ENCODE measurements at regions not wholly inside any gene's neighbourhood (a gene's known extent, or its start where the extent isn't known, plus 50 kb on each side); places are given as distances from the start of the nearest gene placed in this dataset.
"Not testable (repeated sequence)": the region's sequence is repeated elsewhere in the genome, so short reads cannot be mapped to it uniquely, and the experiment has no call there.

DNA sequence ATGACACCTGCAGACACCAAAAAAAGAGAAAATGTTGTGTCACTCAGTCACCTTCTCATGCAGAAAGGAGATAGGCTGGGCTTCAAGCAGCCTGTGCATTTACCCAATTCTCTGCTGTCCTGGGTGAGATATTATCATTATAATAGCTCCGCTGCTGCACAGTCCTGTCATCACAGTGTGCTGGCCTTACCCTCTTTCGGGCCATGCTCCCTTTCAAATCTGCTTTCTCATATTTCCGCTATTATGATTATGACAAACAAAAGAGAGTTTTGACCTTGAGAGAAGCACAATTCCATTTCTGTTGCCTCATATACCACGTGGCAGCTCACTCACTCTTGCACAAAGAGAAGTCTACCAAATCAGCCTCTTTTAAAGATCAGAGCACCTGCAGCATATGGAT is 1350.1 kb upstream of the ACO1 start:
- Mint-ChIP-seq H3K36me3 (ENCODE audit: low read depth) (no peaks in the 10 kb centered on the region), H3K27me3 (no peaks in the 10 kb centered on the region), H3K4me1 (no peaks in the 10 kb centered on the region), H3K4me3 (no peak overlapping the region), H3K9me3 (no peaks in the 10 kb centered on the region), H3K27ac (no peak overlapping the region)
- DNase-seq, result no peak
- POLR2A ChIA-PET, result no interaction called here
- CTCF ChIA-PET, result no interaction called here

DNA sequence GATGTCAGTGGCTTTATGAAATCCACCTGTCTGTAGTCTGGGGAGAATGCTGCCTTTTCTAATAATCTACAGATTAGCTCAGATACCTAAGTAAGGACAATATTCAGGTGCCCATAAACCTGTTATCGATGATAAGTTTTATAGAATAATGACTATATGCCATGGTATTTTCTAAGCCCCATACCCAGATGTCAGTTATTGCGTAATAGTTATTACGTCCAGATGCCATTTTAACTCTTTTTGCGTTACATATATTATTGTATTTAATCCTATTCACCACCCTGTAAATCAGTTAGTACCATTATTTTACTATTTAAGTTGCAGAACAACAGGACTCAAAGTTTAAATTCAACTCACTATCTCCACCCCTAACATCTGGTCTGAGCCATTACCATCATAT is 1343.9 kb upstream of the ACO1 start:
- Mint-ChIP-seq H3K27ac (no peak overlapping the region), H3K4me1 (no peaks in the 10 kb centered on the region), H3K9me3 (no peaks in the 10 kb centered on the region), H3K27me3 (no peaks in the 10 kb centered on the region), H3K4me3 (no peak overlapping the region), H3K36me3 (ENCODE audit: low read depth) (no peaks in the 10 kb centered on the region)
- POLR2A ChIA-PET, result no interaction called here
- CTCF ChIA-PET, result no interaction called here
- DNase-seq, result no peak

DNA sequence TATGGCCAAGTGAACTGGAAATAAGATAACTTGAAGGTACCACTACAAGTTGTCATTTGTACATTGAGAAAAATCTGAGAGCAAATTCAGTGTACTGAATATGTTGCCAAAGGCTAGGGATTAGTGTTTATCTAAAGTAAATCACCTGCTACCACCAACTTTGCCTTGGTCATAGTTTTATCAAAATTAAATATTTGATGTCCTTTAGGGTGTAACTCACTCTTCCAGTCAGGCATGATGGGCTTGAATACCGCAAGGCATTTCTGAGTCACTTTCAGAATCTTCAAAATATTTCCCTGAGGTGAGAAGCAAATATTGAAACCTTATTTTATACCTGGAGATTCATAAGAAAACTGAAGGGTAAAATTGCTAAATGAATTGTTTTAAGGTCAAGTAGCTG is 1338.6 kb upstream of the ACO1 start:
- Mint-ChIP-seq H3K36me3 (ENCODE audit: low read depth) (no peaks in the 10 kb centered on the region), H3K27me3 (no peaks in the 10 kb centered on the region), H3K9me3 (no peaks in the 10 kb centered on the region), H3K27ac (no peak overlapping the region), H3K4me3 (no peak overlapping the region), H3K4me1 (no peaks in the 10 kb centered on the region)
- CTCF ChIA-PET, result no interaction called here
- no peak for DNase-seq
- POLR2A ChIA-PET, result no interaction called here

DNA sequence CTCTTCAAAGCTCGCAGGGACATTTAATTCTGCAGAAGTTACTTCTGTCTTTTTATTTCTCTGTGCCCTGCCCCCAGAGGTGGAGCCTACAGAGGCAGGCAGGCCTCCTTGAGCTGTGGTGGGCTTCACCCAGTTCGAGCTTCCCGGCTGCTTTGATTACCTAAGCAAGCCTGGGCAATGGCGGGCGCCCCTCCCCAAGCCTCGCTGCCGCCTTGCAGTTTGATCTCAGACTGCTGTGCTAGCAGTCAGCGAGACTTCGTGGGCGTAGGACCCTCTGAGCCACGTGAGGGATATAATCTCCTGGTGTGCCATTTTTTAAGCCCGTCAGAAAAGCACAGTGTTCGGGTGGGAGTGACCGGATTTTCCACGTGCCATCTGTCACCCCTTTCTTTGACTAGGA is 1322.9 kb upstream of the ACO1 start:
- POLR2A ChIA-PET; H3K27me3 Mint-ChIP-seq; H3K4me3 Mint-ChIP-seq; H3K9me3 Mint-ChIP-seq; H3K27ac Mint-ChIP-seq; CTCF ChIA-PET; H3K36me3 Mint-ChIP-seq (ENCODE audit: low read depth); DNase-seq; H3K4me1 Mint-ChIP-seq: not testable (repeated sequence)

DNA sequence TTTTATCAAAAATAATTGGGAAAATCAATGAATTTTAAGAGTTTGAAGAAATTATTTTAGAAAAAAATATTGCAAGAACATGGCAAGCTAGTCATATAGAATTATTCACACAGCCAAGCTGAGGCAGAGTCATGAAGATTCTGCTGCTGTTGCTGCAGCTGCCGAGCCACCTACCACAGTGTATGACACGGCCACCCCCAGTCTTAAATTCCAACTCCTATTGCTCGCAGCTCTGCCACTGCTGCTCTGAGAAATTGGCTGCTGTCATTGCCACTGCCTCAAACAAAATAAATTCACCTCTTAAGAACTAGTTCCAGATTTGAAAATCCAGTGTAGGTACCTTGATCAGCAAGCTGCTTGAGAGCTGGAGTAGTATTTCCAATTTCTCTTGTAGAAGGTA is 1318.8 kb upstream of the ACO1 start:
- no peaks in the 10 kb centered on the region for H3K27me3 Mint-ChIP-seq
- no peak for DNase-seq
- H3K9me3 Mint-ChIP-seq, result peaks cover 3% of the 10 kb centered on the region
- POLR2A ChIA-PET, result no interaction called here
- H3K4me3 Mint-ChIP-seq, result no peak overlapping the region
- CTCF ChIA-PET, result no interaction called here
- H3K4me1 Mint-ChIP-seq, result no peaks in the 10 kb centered on the region
- no peaks in the 10 kb centered on the region for H3K36me3 Mint-ChIP-seq (ENCODE audit: low read depth)
- no peak overlapping the region for H3K27ac Mint-ChIP-seq

DNA sequence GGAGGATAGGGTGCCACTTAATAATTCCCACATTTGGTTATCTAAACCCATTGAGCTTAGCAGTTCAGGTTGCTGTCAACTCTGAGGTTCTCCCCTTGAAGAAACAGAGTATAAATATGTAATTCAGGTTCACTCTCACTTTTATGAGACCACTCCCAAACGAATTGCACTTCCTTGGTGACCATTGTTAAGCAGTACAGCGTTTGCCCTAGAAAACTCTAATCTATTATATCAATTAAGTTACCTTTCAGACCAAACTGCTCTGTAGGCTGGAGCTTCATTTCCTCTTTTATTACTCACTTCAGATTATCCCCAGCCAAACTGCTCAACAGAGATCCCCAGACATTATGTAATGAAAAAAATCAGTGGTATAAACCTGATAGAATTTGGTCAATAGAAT is 1317.0 kb upstream of the ACO1 start:
- ChIA-PET POLR2A (no interaction called here), CTCF (no interaction called here)
- Mint-ChIP-seq H3K36me3 (ENCODE audit: low read depth) (no peaks in the 10 kb centered on the region), H3K27ac (no peak overlapping the region), H3K4me3 (no peak overlapping the region), H3K9me3 (peaks cover under 1% of the 10 kb centered on the region), H3K27me3 (no peaks in the 10 kb centered on the region), H3K4me1 (no peaks in the 10 kb centered on the region)
- no peak for DNase-seq

DNA sequence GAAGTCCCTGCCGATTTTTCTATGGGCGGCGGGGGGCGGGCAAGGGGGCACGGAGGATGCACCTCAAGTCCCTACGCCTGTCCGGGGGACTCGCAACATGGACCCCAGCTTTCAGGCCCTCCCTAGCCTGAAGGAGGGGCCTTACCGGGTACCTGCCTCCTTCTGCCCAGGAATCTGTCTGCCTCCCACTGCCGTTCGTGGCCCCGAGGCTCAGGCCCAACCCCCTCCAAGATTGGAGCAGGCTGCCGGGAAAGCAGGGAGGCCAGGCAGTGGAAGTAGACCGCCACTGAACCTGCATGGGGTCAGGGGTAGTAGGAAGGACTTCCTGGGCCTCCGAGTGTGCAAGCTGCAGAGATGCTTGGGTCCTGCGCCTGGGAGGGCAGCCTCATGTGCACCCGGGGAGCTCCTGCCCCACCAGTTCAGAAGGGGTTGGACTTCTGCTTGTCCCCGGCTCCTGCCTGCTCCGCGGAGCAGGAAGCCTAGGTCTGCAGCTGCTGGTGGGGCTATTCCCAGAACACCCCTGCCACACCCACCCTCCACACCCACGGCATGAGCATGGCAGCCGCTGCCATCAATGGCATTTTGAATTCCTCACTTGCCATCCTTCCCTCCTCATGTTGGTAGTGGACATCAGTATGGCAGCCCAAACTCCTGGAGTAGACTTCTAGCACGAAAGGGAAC is 1312.7 kb upstream of the ACO1 start:
- Mint-ChIP-seq H3K27ac (no peak overlapping the region), H3K36me3 (ENCODE audit: low read depth) (no peaks in the 10 kb centered on the region), H3K27me3 (no peaks in the 10 kb centered on the region), H3K9me3 (no peaks in the 10 kb centered on the region), H3K4me1 (no peaks in the 10 kb centered on the region), H3K4me3 (no peak overlapping the region)
- ChIA-PET CTCF (no interaction called here), POLR2A (no interaction called here)
- no peak for DNase-seq

DNA sequence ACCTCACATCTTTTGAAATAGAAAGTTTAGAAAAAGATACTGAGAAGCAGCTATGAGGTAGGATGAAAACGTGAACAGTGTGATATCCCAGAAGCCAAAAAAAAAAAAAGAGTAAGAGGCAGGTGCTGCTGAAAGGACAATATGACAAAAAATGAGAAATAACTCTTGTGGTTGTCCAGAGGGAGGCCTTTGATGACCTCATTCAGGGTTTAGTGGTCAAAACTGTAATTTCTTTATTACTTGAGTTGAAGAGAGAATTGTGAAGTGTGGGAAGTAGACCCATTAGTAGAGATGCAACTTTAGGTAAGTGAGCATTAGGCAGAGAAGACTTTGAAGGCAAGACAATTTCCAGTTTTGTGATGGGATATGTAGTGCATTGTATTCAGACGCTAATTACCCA is 1306.3 kb upstream of the ACO1 start:
- H3K4me1 Mint-ChIP-seq, result no peaks in the 10 kb centered on the region
- H3K9me3 Mint-ChIP-seq, result no peaks in the 10 kb centered on the region
- no peak overlapping the region for H3K27ac Mint-ChIP-seq
- POLR2A ChIA-PET, result no interaction called here
- H3K36me3 Mint-ChIP-seq (ENCODE audit: low read depth), result no peaks in the 10 kb centered on the region
- CTCF ChIA-PET, result no interaction called here
- no peak for DNase-seq
- no peak overlapping the region for H3K4me3 Mint-ChIP-seq
- H3K27me3 Mint-ChIP-seq, result no peaks in the 10 kb centered on the region

DNA sequence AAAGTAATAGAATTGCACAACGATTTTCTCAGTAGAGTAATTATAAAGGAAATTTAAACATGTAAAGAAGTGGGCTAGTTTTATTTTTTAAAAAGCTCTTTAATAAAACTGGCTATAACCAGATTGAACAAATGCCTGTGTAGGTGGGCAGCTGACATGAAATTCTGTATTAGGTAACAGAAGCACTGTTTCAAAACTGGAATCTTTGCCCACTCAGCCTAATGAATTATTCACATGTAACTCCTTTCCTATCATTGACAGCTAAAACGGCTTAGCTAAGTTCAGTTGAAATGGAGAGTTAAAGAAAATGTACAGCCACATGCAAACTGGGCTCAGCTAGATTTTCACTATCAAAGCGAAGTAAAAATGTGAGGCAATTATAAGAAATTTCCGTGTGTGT is 1300.1 kb upstream of the ACO1 start:
- Mint-ChIP-seq H3K4me1 (no peaks in the 10 kb centered on the region), H3K9me3 (no peaks in the 10 kb centered on the region), H3K27ac (no peak overlapping the region), H3K27me3 (no peaks in the 10 kb centered on the region), H3K36me3 (ENCODE audit: low read depth) (no peaks in the 10 kb centered on the region), H3K4me3 (no peak overlapping the region)
- POLR2A ChIA-PET, result no interaction called here
- CTCF ChIA-PET, result no interaction called here
- no peak for DNase-seq

DNA sequence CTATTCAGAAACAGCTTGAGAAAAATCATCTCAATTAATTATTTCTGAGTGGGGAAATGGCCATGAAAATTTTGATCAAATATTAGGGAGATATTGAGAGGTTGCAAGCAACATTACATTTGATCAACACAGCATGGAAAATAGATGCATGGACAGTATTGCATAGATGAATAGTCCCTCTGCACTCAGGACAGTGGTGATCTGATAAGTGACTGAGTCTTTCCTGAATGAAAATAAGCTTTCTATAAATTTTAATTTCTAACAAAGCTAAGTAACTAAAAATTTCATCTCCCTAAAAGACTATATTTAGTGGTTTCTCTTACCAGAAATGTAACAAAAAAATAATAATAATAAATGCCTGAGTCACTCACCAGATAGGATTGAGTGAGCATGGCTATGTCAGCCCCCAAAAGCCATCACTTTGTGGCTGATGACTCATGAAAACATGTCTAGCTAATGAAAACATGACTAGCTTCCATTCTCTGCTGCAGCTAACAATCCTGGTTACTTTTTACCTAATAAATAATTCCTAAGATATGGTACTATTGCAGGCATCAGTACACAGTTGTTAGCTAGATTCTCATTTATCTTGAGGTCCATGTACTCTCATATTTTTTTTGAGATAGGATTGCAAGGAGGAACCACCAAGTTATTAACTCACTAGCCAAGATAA is 1294.8 kb upstream of the ACO1 start:
- POLR2A ChIA-PET, result no interaction called here
- no peak overlapping the region for H3K4me3 Mint-ChIP-seq
- no peaks in the 10 kb centered on the region for H3K9me3 Mint-ChIP-seq
- H3K4me1 Mint-ChIP-seq, result no peaks in the 10 kb centered on the region
- DNase-seq, result no peak
- H3K36me3 Mint-ChIP-seq (ENCODE audit: low read depth), result no peaks in the 10 kb centered on the region
- no peaks in the 10 kb centered on the region for H3K27me3 Mint-ChIP-seq
- CTCF ChIA-PET, result no interaction called here
- H3K27ac Mint-ChIP-seq, result no peak overlapping the region

DNA sequence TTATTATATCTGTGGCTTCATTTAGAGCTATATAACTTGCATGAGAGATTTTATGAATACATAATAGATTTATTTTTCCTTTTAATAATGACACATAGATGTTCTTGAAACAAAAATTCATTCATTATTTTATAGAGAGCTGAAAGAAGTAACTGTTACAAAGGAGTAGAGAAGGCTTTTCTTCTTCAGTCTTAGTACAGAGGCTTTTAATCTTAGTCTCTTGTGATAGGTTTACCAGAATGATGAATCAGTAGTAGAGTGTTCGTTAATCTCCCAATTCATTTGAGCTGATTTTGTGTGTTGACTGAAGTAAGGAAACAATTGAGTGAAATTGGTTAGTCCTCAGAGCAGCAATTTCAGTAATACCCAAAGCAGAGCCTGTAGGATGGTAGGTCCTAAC is 1284.1 kb upstream of the ACO1 start:
- DNase-seq, result no peak
- Mint-ChIP-seq H3K9me3 (no peaks in the 10 kb centered on the region), H3K27me3 (no peaks in the 10 kb centered on the region), H3K27ac (no peak overlapping the region), H3K36me3 (ENCODE audit: low read depth) (no peaks in the 10 kb centered on the region), H3K4me3 (no peak overlapping the region), H3K4me1 (no peaks in the 10 kb centered on the region)
- CTCF ChIA-PET, result no interaction called here
- POLR2A ChIA-PET, result no interaction called here

DNA sequence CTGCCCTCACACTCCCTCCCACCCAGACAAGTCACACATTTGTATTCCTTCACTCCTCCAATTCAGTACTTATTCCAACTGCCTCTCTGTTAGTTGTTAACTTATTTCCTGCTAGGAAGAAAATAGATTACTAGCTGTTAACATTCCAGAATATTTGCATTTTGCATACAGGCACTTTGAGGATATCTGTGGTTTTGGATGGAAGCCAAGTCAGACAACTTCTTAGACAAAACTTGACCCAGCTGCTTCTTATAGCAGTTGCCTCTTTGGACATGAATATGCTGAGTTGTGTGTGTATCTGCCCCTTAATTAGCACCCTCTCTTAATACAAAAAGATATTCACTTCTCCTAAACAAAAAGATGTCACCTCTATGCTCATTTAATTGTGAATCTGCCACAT is 1280.6 kb upstream of the ACO1 start:
- Mint-ChIP-seq H3K4me1 (no peaks in the 10 kb centered on the region), H3K27ac (no peak overlapping the region), H3K27me3 (no peaks in the 10 kb centered on the region), H3K4me3 (no peak overlapping the region), H3K36me3 (ENCODE audit: low read depth) (no peaks in the 10 kb centered on the region), H3K9me3 (no peaks in the 10 kb centered on the region)
- ChIA-PET CTCF (no interaction called here), POLR2A (no interaction called here)
- DNase-seq, result no peak

DNA sequence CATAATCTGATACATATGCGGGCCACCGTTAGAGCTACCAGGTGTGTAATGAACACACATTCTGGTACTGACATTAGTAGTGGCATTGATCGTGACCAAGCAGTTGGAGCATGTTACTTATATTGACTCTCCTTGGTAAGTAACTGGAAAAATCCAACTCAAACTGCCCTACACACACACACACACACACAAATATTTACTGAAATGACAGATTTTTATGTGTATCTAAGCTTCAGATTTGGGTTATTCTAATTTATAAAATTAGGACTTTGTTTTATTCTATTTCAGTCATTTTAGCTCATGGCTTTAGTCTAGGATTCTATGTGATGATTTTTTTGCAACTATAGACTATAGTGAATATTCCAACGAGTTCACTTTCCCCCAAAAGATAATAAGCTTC is 1280.2 kb upstream of the ACO1 start:
- Mint-ChIP-seq H3K4me1 (no peaks in the 10 kb centered on the region), H3K27ac (no peak overlapping the region), H3K9me3 (no peaks in the 10 kb centered on the region), H3K36me3 (ENCODE audit: low read depth) (no peaks in the 10 kb centered on the region), H3K4me3 (no peak overlapping the region), H3K27me3 (no peaks in the 10 kb centered on the region)
- CTCF ChIA-PET, result no interaction called here
- POLR2A ChIA-PET, result no interaction called here
- DNase-seq, result no peak

DNA sequence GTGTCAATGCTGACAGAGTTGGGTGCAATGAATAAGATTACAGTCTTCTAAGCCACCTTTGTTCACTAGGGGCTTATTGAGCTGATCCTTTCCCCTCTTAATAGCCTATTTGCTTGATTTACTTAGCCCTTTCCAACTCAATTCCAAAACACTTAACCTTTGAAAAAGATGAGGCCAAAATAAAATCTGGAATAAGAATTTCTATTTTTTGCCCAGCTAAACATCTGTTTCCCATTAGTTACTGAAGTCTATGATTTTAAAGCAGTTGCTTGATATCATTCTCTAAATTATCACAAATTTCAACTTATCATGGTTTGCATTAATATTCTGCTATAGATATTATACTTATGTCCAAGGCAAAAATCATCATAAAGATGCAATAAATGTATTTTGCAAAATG is 1272.0 kb upstream of the ACO1 start:
- Mint-ChIP-seq H3K4me3 (no peak overlapping the region), H3K4me1 (no peaks in the 10 kb centered on the region), H3K9me3 (no peaks in the 10 kb centered on the region), H3K27me3 (no peaks in the 10 kb centered on the region), H3K36me3 (ENCODE audit: low read depth) (no peaks in the 10 kb centered on the region), H3K27ac (no peak overlapping the region)
- ChIA-PET POLR2A (no interaction called here), CTCF (no interaction called here)
- DNase-seq, result no peak

DNA sequence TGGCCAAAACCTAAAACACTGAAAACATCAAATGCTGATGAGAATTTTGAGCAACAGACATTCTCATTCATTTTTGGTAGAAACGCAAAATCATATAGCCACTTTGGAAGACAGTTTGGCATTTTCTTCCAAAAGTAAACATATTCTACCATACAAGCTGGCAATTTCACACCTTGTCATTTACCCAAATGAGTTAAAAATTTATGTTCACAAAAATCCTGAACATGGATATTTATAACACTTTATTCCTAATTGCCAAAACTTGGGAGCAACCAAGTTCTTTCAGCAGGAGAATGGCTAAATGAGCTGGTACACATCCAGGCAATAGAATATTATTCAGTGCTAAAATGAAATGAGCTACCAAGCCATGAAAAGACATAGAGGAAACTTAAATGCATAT is 1270.1 kb upstream of the ACO1 start:
- H3K9me3 Mint-ChIP-seq, result no peaks in the 10 kb centered on the region
- ChIA-PET POLR2A (no interaction called here), CTCF (no interaction called here)
- no peak for DNase-seq
- no peaks in the 10 kb centered on the region for H3K4me1 Mint-ChIP-seq
- H3K36me3 Mint-ChIP-seq (ENCODE audit: low read depth), result no peaks in the 10 kb centered on the region
- H3K27me3 Mint-ChIP-seq, result no peaks in the 10 kb centered on the region
- H3K27ac Mint-ChIP-seq, result no peak overlapping the region
- H3K4me3 Mint-ChIP-seq, result no peak overlapping the region

Data from activated CD4-positive, alpha-beta memory T cell treated with anti-CD3 and anti-CD28 coated beads, Interleukin-2, amount 10 ng/mL, durations not matched to agents 7 days and 5 days (primary cell).